ENCODE measurements at regions not wholly inside any gene's neighbourhood (a gene's known extent, or its start where the extent isn't known, plus 50 kb on each side); places are given as distances from the start of the nearest gene placed in this dataset.

GRCh38 chr3:194775731-194776130, 90.0 kb downstream of the FAM43A start:
- TF ChIP-seq CTCF (conservative IDR thresholded peaks at IDR 0.05) (no peak), ZFX (IDR thresholded peaks at IDR 0.05) (no peak)

Measured in C4-2B (cell line).